CD14-positive monocyte (primary cell): ENCODE measurements at regions not wholly inside any gene's neighbourhood (a gene's known extent, or its start where the extent isn't known, plus 50 kb on each side); places are given as distances from the start of the nearest gene placed in this dataset.
"Not testable (repeated sequence)": the region's sequence is repeated elsewhere in the genome, so short reads cannot be mapped to it uniquely, and the experiment has no call there.

Experiments used
- DNase-seq, 3 donors: peaks; one replicate each; pipeline ENCODE4 v3.0.0-alpha.2; 2011 to 2022
- H2AFZ ChIP-seq: 2 replicates; pipeline ENCODE4 v1.6.0; 2012; ENCODE audit warnings: mild to moderate bottlenecking, low read depth, low read length, inconsistent platforms; ENCODE audit not compliant: insufficient read depth, poor library complexity, severe bottlenecking
- H3K27ac ChIP-seq, 2 donors: 1 replicate in 1 of 2; 2 replicates in 1 of 2; pipeline ENCODE4 v1.5.1; 2012 to 2013; ENCODE audit warnings: low read length in 2 of 2, control low read depth in 1 of 2, inconsistent platforms in 1 of 2, low read depth in 1 of 2, mild to moderate bottlenecking in 1 of 2
- H3K27me3 ChIP-seq, 2 donors: one replicate each; pipeline versions ENCODE4 v1.6.0 to v1.6.1; 2011 to 2013; ENCODE audit warnings: low read length in 2 of 2; ENCODE audit not compliant: control insufficient read depth in 2 of 2, insufficient read depth in 2 of 2
- H3K36me3 ChIP-seq, 2 donors: replicated peaks in 1 of 2; 1 replicate in 1 of 2; 2 replicates in 1 of 2; pipeline versions ENCODE4 v1.5.1 to v1.6.1; 2012 to 2013; ENCODE audit warnings: low read length in 2 of 2, control low read depth in 1 of 2, inconsistent platforms in 1 of 2, mild to moderate bottlenecking in 1 of 2; ENCODE audit not compliant: insufficient read depth in 2 of 2, control insufficient read depth in 1 of 2
- H3K4me1 ChIP-seq, 2 donors: 1 replicate in 1 of 2; 2 replicates in 1 of 2; pipeline versions ENCODE4 v1.5.1 to v1.6.1; 2012 to 2013; ENCODE audit warnings: low read length in 2 of 2, control low read depth in 1 of 2, inconsistent platforms in 1 of 2, mild to moderate bottlenecking in 1 of 2, moderate library complexity in 1 of 2; ENCODE audit not compliant: insufficient read depth in 2 of 2, control insufficient read depth in 1 of 2
- H3K4me2 ChIP-seq: replicated peaks from 2 replicates; pipeline ENCODE3; 2012; ENCODE audit warnings: low read length, moderate library complexity, mild to moderate bottlenecking; ENCODE audit not compliant: poor library complexity, severe bottlenecking; ENCODE audit errors: extremely low read depth
- H3K4me3 ChIP-seq, 3 experiments: fragments of 200-600 bp in 1 of 3; sonication (generic) in 1 of 3; replicated peaks in 1 of 3; 1 replicate in 2 of 3; 2 replicates in 1 of 3; pipeline ENCODE4 v1.5.1; 2011 to 2013; ENCODE audit warnings: low read length in 3 of 3, mild to moderate bottlenecking in 3 of 3, control low read depth in 2 of 3, low read depth in 2 of 3, inconsistent platforms in 1 of 3, moderate library complexity in 1 of 3
- H3K79me2 ChIP-seq: 2 replicates; pipeline ENCODE4 v1.6.0; 2012; ENCODE audit warnings: mild to moderate bottlenecking, control low read depth, inconsistent platforms, low read length, moderate library complexity; ENCODE audit not compliant: insufficient read depth
- H3K9ac ChIP-seq: 2 replicates; pipeline ENCODE4 v1.6.0; 2017; ENCODE audit warnings: low read length, mild to moderate bottlenecking; ENCODE audit not compliant: insufficient read depth, poor library complexity, severe bottlenecking
- H3K9me3 ChIP-seq, 2 donors: replicated peaks in 1 of 2; 1 replicate in 1 of 2; 2 replicates in 1 of 2; pipeline versions ENCODE4 v1.5.1 to v1.6.1; 2012 to 2013; ENCODE audit warnings: low read length in 2 of 2, control low read depth in 1 of 2; ENCODE audit not compliant: control insufficient read depth in 1 of 2, insufficient read depth in 1 of 2
- H4K20me1 ChIP-seq: 2 replicates; pipeline ENCODE4 v1.6.0; 2012; ENCODE audit warnings: mild to moderate bottlenecking, low read length, control low read depth, moderate library complexity; ENCODE audit not compliant: insufficient read depth
- H3K27ac Mint-ChIP-seq, 7 donors: one replicate each; pipeline ENCODE4 v1.8.0; 2020; ENCODE audit warnings: mild to moderate bottlenecking in 7 of 7, mixed read lengths in 7 of 7, moderate library complexity in 6 of 7, inconsistent platforms in 2 of 7
- H3K27me3 Mint-ChIP-seq, 3 donors: one replicate each; pipeline ENCODE4 v1.8.0; 2021 to 2022; ENCODE audit warnings: low read depth in 3 of 3, mild to moderate bottlenecking in 3 of 3, mixed read lengths in 3 of 3, moderate library complexity in 3 of 3, inconsistent platforms in 1 of 3
- H3K36me3 Mint-ChIP-seq, 2 donors: one replicate each; pipeline ENCODE4 v1.8.0; 2020; ENCODE audit warnings: mixed read lengths in 2 of 2, inconsistent platforms in 1 of 2, mild to moderate bottlenecking in 1 of 2
- H3K4me1 Mint-ChIP-seq: one replicate; pipeline ENCODE4 v1.8.0; 2020; ENCODE audit warnings: mild to moderate bottlenecking, mixed read lengths
- H3K4me3 Mint-ChIP-seq, 2 donors: one replicate each; pipeline ENCODE4 v1.8.0; 2020; ENCODE audit warnings: mild to moderate bottlenecking in 2 of 2, mixed read lengths in 2 of 2, moderate library complexity in 1 of 2
- H3K9me3 Mint-ChIP-seq, 7 donors: one replicate each; pipeline ENCODE4 v1.8.0; 2020 to 2022; ENCODE audit warnings: mixed read lengths in 7 of 7, mild to moderate bottlenecking in 6 of 7, moderate library complexity in 6 of 7, inconsistent platforms in 2 of 7
- WGBS: methylation state at CpG from one replicate; pipeline ENCODE4 v1.1.5; 2013; ENCODE audit warnings: missing lambda C conversion rate; ENCODE audit not compliant: insufficient coverage; 5-methylcytosine and 5-hydroxymethylcytosine counted together
- intact Hi-C, 2 donors: fragments of 100-400 bp; cut with micrococcal nuclease; formaldehyde crosslinking; loops; one replicate each; pipeline versions ENCODE4 v1.15.0 to v1.15.1; 2023
- TF ChIP-seq, protein P1 (sequence below): fragments of 200-600 bp; IDR thresholded peaks from one replicate; pipeline ENCODE4 v1.8.0; 2022; ENCODE audit warnings: antibody characterized with exemption, mild to moderate bottlenecking

DNA sequence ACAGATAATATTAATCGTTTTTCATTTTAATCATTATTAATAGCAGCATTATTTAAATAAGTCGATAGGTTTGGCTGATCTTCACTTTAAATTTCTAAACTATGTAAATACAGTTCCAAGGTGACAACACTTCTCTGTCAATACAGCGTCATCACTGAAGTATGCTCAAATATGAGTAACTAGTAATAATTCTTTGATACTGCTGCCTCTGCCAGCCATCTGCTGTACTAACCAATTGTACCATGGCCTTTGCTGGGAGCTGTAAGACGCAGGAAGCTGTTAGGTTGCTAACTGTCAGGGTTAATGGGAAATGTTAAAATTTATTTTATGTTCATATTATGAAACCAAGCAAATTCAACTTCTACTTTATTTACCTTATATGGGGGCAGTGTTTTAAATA is 1650.5 kb upstream of the LRRTM3 start:
- H3K9me3 Mint-ChIP-seq, result peaks cover 0 to 19% (median 4%) of the 10 kb centered on the region in 7 donors
- WGBS, result no CpG with 5 or more reads among the region's 4 CpGs
- H3K4me3 Mint-ChIP-seq, result no peak overlapping the region

GRCh38 chr10:65284495-65285041 is 1641.3 kb upstream of the LRRTM3 start:
- intact Hi-C loops, result no loop called here
- H3K27me3 Mint-ChIP-seq, result no peaks in the 10 kb centered on the region
- H3K4me1 Mint-ChIP-seq, result no peaks in the 10 kb centered on the region
- peaks cover 4 to 11% of the 10 kb centered on the region in 2 donors for H3K9me3 ChIP-seq
- 90% methylated on average over 3 of the region's 5 CpGs for WGBS
- H3K9me3 Mint-ChIP-seq, result peaks cover 8 to 16% (median 9%) of the 10 kb centered on the region in 7 donors
- TF ChIP-seq, protein P1, sequence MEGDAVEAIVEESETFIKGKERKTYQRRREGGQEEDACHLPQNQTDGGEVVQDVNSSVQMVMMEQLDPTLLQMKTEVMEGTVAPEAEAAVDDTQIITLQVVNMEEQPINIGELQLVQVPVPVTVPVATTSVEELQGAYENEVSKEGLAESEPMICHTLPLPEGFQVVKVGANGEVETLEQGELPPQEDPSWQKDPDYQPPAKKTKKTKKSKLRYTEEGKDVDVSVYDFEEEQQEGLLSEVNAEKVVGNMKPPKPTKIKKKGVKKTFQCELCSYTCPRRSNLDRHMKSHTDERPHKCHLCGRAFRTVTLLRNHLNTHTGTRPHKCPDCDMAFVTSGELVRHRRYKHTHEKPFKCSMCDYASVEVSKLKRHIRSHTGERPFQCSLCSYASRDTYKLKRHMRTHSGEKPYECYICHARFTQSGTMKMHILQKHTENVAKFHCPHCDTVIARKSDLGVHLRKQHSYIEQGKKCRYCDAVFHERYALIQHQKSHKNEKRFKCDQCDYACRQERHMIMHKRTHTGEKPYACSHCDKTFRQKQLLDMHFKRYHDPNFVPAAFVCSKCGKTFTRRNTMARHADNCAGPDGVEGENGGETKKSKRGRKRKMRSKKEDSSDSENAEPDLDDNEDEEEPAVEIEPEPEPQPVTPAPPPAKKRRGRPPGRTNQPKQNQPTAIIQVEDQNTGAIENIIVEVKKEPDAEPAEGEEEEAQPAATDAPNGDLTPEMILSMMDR, result no peak
- H3K27ac Mint-ChIP-seq, result no peak overlapping the region
- no peaks in the 10 kb centered on the region for H3K36me3 ChIP-seq
- no peaks in the 10 kb centered on the region for H3K4me1 ChIP-seq
- H3K9ac ChIP-seq, result no peak overlapping the region
- H3K27me3 ChIP-seq, result no peaks in the 10 kb centered on the region
- no peaks in the 10 kb centered on the region for H4K20me1 ChIP-seq
- H3K79me2 ChIP-seq, result no peaks in the 10 kb centered on the region
- no peak overlapping the region for H3K4me3 ChIP-seq
- no peak for DNase-seq
- H3K27ac ChIP-seq, result no peak overlapping the region
- no peak overlapping the region for H3K4me2 ChIP-seq
- H2AFZ ChIP-seq, result no peak overlapping the region
- no peaks in the 10 kb centered on the region for H3K36me3 Mint-ChIP-seq
- H3K4me3 Mint-ChIP-seq, result no peak overlapping the region

More for the DNA sequence above, 1650.5 kb upstream of the LRRTM3 start:
- Histone ChIP-seq H2AFZ (no peak overlapping the region), H3K4me3 (no peak overlapping the region), H4K20me1 (no peaks in the 10 kb centered on the region), H3K4me1 (no peaks in the 10 kb centered on the region), H3K27ac (no peak overlapping the region), H3K27me3 (no peaks in the 10 kb centered on the region), H3K9me3 (peaks cover 12 to 17% of the 10 kb centered on the region in 2 donors), H3K36me3 (no peaks in the 10 kb centered on the region), H3K79me2 (no peaks in the 10 kb centered on the region), H3K4me2 (no peak overlapping the region), H3K9ac (no peak overlapping the region)
- intact Hi-C loops, result no loop called here
- H3K4me1 Mint-ChIP-seq, result no peaks in the 10 kb centered on the region
- no peaks in the 10 kb centered on the region for H3K27me3 Mint-ChIP-seq
- DNase-seq, result no peak
- TF ChIP-seq, protein P1, result no peak
- H3K27ac Mint-ChIP-seq, result no peak overlapping the region
- no peaks in the 10 kb centered on the region for H3K36me3 Mint-ChIP-seq

DNA sequence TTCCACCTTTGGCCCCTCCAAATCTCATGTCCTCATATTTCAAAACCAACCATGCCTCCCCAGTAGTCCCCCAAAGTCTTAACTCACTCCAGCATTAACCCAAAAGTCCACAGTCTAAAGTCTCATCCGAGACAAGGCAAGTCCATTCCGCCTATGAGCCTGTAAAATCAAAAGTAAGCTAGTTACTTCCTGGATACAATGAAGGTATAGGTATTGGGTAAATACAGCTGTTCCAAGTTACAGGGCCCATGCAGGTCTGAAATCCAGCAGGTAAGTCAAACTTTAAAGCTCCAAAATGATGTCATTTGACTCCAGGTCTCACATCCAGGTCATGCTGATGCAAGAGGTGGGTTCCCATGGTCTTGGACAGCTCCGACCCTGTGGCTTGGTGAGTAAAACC is 1640.1 kb upstream of the LRRTM3 start:
- H3K4me1 ChIP-seq, H3K9ac ChIP-seq, H3K36me3 ChIP-seq, H3K27me3 ChIP-seq, H3K4me2 ChIP-seq, H3K27ac Mint-ChIP-seq, H3K36me3 Mint-ChIP-seq, H3K4me3 Mint-ChIP-seq, H3K27me3 Mint-ChIP-seq, H3K79me2 ChIP-seq, DNase-seq, H3K27ac ChIP-seq, H3K4me1 Mint-ChIP-seq, H4K20me1 ChIP-seq, H3K4me3 ChIP-seq, intact Hi-C loops, H2AFZ ChIP-seq: not testable (repeated sequence)
- peaks cover 0 to 11% of the 10 kb centered on the region in 2 donors for H3K9me3 ChIP-seq
- 92% methylated on average over 2 of the region's 3 CpGs for WGBS
- H3K9me3 Mint-ChIP-seq, result peaks cover 3 to 12% (median 8%) of the 10 kb centered on the region in 7 donors
